ENCODE measurements at regions not wholly inside any gene's neighbourhood (a gene's known extent, or its start where the extent isn't known, plus 50 kb on each side); places are given as distances from the start of the nearest gene placed in this dataset.

GRCh38 chr1:101360506-101360905 lies 123.7 kb downstream of the S1PR1 start:
- TF ChIP-seq CTCF (IDR thresholded peaks at IDR 0.05) (no peak), POLR2A (IDR thresholded peaks at IDR 0.05) (no peak)
